ENCODE measurements at regions not wholly inside any gene's neighbourhood (a gene's known extent, or its start where the extent isn't known, plus 50 kb on each side); places are given as distances from the start of the nearest gene placed in this dataset.

DNA sequence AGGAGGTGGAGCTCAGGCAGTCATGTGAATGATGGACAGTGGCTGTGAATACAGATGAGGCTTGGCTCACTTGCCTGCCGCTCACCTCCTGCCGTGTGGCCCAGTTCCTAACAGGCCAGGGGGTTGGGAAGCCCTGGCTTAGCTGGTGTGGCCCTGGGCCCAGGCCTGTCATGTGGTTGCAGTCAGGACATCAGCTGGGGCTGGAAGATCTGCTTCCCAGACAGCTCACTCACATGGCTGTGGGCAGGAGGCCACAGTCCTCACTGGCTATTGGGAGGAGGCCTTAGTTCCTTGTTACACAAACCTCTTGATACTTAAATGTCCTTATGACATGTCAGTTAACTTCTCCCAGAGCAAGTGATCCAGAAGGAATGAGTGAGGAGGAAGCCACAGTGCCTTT is 138.8 kb upstream of the CSF3R start:
- DNase-seq (ENCODE audit: low read depth in 4 of 6, low spot score in 6 of 6): no peak
- WGBS (ENCODE audit: insufficient coverage): 78% methylated on average over 2 of the region's 2 CpGs

DNA sequence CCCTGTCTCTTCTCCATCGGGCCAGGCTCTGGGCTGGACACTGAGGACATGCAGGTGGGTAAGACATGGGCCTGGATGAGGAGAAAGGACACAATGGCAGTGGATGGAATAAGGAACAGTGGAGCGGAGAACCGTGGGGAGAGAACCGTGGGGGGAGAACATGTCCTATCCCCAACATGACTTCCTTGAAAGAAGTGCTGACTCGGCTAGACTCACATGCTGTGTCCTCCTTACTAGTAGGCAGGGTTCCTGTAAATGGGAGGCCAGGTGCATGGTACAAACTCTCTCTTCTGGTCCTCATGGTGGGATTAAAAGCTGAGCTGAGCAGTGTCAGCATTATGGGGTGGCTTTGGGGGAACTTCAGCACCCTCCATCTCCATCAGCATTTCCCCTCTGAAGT is 137.4 kb upstream of the CSF3R start:
- H3K27me3 ChIP-seq (ENCODE audit: control insufficient read depth, insufficient read depth, low read length): no peaks in the 10 kb centered on the region
- H3K36me3 ChIP-seq (ENCODE audit: control insufficient read depth, insufficient read depth, low read length): no peaks in the 10 kb centered on the region
- H3K9me3 ChIP-seq (ENCODE audit: control insufficient read depth, insufficient read depth, low read length): no peaks in the 10 kb centered on the region
- 77% methylated on average over 3 of the region's 5 CpGs for WGBS (ENCODE audit: insufficient coverage)
- no peak overlapping the region for H3K27ac ChIP-seq (ENCODE audit: low read depth, low read length)
- H3K4me3 ChIP-seq (ENCODE audit: low read depth, low read length): no peak overlapping the region
- peaks cover 2% of the 10 kb centered on the region for H3K4me1 ChIP-seq (ENCODE audit: control insufficient read depth, insufficient read depth, low read length)
- DNase-seq (ENCODE audit: low read depth in 4 of 6, low spot score in 6 of 6): no peak

More for the DNA sequence above, 138.8 kb upstream of the CSF3R start:
- H3K36me3 ChIP-seq (ENCODE audit: control insufficient read depth, insufficient read depth, low read length): no peaks in the 10 kb centered on the region
- H3K9me3 ChIP-seq (ENCODE audit: control insufficient read depth, insufficient read depth, low read length): no peaks in the 10 kb centered on the region
- H3K27ac ChIP-seq (ENCODE audit: low read depth, low read length): no peak overlapping the region
- H3K4me1 ChIP-seq (ENCODE audit: control insufficient read depth, insufficient read depth, low read length): peaks cover 12% of the 10 kb centered on the region
- H3K4me3 ChIP-seq (ENCODE audit: low read depth, low read length): no peak overlapping the region
- no peaks in the 10 kb centered on the region for H3K27me3 ChIP-seq (ENCODE audit: control insufficient read depth, insufficient read depth, low read length)

DNA sequence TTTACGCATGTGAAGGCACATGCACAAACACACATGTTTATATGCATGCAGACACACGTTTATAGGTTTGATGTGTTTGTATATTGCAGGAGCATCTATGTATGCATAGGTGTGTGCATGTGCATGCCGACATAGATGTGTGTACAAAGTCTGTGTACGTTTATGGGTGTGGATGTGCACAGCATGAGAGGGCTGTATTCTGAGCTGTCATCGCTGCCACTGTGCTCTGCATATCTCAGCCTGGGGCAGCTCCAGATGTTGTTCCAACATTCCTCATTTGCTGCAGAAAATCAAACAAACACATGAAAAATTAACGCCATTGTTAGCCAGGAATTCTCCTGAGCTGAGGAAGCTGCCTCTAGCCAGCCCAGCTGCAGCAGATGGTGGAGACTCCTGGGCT is 132.3 kb upstream of the CSF3R start:
- 80% methylated on average over 3 of the region's 6 CpGs for WGBS (ENCODE audit: insufficient coverage)
- H3K4me3 ChIP-seq (ENCODE audit: low read depth, low read length): no peak overlapping the region
- no peaks in the 10 kb centered on the region for H3K9me3 ChIP-seq (ENCODE audit: control insufficient read depth, insufficient read depth, low read length)
- peaks cover 2% of the 10 kb centered on the region for H3K27me3 ChIP-seq (ENCODE audit: control insufficient read depth, insufficient read depth, low read length)
- peak in 1 of 6 donors; percentile 50 for DNase-seq (ENCODE audit: low read depth in 4 of 6, low spot score in 6 of 6)
- no peaks in the 10 kb centered on the region for H3K36me3 ChIP-seq (ENCODE audit: control insufficient read depth, insufficient read depth, low read length)
- no peak overlapping the region for H3K27ac ChIP-seq (ENCODE audit: low read depth, low read length)
- no peaks in the 10 kb centered on the region for H3K4me1 ChIP-seq (ENCODE audit: control insufficient read depth, insufficient read depth, low read length)

DNA sequence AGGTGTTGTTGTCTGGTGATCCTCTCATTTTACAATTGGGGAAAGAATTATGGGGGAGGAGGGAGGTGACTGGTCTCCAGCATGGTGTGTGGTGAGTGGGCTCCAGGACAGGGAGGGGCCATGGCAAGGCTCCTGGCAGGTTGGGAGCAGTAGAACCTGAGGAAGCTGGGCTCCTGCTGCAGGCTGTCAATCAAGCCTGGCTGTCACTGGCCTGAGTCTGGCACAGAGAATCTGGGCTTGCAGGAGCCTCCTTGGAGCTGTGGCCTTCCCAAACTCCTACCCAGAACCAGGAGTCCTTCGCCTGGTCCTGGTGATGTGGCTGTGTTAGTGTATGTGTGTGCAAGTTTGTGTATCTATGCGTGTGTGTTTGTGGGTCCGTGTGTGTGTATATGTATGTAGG is 131.9 kb upstream of the CSF3R start:
- 100% methylated on average over 2 of the region's 3 CpGs for WGBS (ENCODE audit: insufficient coverage)
- no peaks in the 10 kb centered on the region for H3K4me1 ChIP-seq (ENCODE audit: control insufficient read depth, insufficient read depth, low read length)
- no peak overlapping the region for H3K27ac ChIP-seq (ENCODE audit: low read depth, low read length)
- H3K36me3 ChIP-seq (ENCODE audit: control insufficient read depth, insufficient read depth, low read length): no peaks in the 10 kb centered on the region
- peaks cover 2% of the 10 kb centered on the region for H3K27me3 ChIP-seq (ENCODE audit: control insufficient read depth, insufficient read depth, low read length)
- DNase-seq (ENCODE audit: low read depth in 4 of 6, low spot score in 6 of 6): no peak
- H3K9me3 ChIP-seq (ENCODE audit: control insufficient read depth, insufficient read depth, low read length): no peaks in the 10 kb centered on the region
- no peak overlapping the region for H3K4me3 ChIP-seq (ENCODE audit: low read depth, low read length)

DNA sequence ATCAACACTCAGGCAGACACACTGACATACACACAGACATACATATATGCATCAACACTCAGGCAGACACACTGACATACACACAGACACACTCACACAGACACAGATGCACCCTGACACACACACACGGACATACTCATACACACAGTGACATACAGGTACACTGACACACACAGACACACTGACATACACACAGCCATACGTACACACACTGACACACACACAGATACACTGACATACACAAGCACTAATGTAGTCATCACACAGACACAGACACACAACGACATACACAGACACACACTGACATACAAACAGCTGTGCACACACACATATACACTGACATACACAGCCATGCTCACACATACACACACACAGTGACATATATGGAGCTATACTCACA is 131.0 kb upstream of the CSF3R start:
- Histone ChIP-seq H3K4me1 (ENCODE audit: control insufficient read depth, insufficient read depth, low read length) (no peaks in the 10 kb centered on the region), H3K36me3 (ENCODE audit: control insufficient read depth, insufficient read depth, low read length) (no peaks in the 10 kb centered on the region), H3K27me3 (ENCODE audit: control insufficient read depth, insufficient read depth, low read length) (peaks cover 2% of the 10 kb centered on the region), H3K4me3 (ENCODE audit: low read depth, low read length) (no peak overlapping the region), H3K27ac (ENCODE audit: low read depth, low read length) (no peak overlapping the region), H3K9me3 (ENCODE audit: control insufficient read depth, insufficient read depth, low read length) (no peaks in the 10 kb centered on the region)
- 89% methylated on average over 3 of the region's 3 CpGs for WGBS (ENCODE audit: insufficient coverage)
- DNase-seq (ENCODE audit: low read depth in 4 of 6, low spot score in 6 of 6): no peak

DNA sequence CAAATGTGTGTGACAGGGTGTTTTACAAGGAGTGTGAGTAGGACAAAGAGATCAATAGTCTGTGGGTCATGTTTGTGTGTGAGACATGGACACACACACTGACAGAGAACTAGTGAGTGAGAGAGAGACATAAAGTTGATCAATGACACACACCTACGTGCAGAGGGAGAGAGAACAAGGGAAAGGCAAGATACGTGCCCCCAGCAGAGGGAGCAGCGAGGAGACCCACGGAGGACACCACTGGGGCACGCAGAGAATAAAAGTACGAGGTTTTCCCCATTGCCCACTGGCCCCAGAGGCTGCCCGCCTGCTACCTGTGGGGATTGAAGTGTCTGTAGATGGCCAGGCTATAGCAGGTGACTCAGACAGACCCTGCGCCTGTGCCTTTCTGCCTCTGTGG is 130.2 kb upstream of the CSF3R start:
- Histone ChIP-seq H3K4me3 (ENCODE audit: low read depth, low read length) (no peak overlapping the region), H3K9me3 (ENCODE audit: control insufficient read depth, insufficient read depth, low read length) (no peaks in the 10 kb centered on the region), H3K36me3 (ENCODE audit: control insufficient read depth, insufficient read depth, low read length) (no peaks in the 10 kb centered on the region), H3K4me1 (ENCODE audit: control insufficient read depth, insufficient read depth, low read length) (no peaks in the 10 kb centered on the region), H3K27me3 (ENCODE audit: control insufficient read depth, insufficient read depth, low read length) (peaks cover 2% of the 10 kb centered on the region), H3K27ac (ENCODE audit: low read depth, low read length) (no peak overlapping the region)
- WGBS (ENCODE audit: insufficient coverage): 47% methylated on average over 8 of the region's 8 CpGs
- peak in 1 of 6 donors; percentile 54 for DNase-seq (ENCODE audit: low read depth in 4 of 6, low spot score in 6 of 6)

DNA sequence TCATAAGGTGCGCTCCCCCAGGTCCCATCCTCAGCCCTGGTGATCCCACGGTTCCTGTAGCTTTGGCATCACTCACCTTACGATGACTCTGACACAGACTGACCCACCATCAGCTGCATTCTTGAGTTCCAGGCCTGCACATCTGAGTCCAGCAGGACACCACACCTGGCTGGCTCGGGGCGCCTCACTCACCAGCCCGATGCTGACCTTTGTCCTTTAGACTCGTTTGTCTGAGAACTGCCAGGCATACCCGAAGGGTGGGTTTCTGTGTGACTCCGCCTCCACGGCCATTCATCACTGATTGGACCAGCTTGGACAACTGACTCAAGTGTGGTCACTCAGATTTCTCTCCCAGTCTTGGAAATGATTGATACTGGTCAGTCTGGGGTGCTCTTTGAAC is 129.4 kb upstream of the CSF3R start:
- Histone ChIP-seq H3K27me3 (ENCODE audit: control insufficient read depth, insufficient read depth, low read length) (peaks cover 2% of the 10 kb centered on the region), H3K27ac (ENCODE audit: low read depth, low read length) (no peak overlapping the region), H3K4me3 (ENCODE audit: low read depth, low read length) (no peak overlapping the region), H3K36me3 (ENCODE audit: control insufficient read depth, insufficient read depth, low read length) (no peaks in the 10 kb centered on the region), H3K9me3 (ENCODE audit: control insufficient read depth, insufficient read depth, low read length) (no peaks in the 10 kb centered on the region), H3K4me1 (ENCODE audit: control insufficient read depth, insufficient read depth, low read length) (no peaks in the 10 kb centered on the region)
- no peak for DNase-seq (ENCODE audit: low read depth in 4 of 6, low spot score in 6 of 6)
- WGBS (ENCODE audit: insufficient coverage): 85% methylated on average over 9 of the region's 10 CpGs

DNA sequence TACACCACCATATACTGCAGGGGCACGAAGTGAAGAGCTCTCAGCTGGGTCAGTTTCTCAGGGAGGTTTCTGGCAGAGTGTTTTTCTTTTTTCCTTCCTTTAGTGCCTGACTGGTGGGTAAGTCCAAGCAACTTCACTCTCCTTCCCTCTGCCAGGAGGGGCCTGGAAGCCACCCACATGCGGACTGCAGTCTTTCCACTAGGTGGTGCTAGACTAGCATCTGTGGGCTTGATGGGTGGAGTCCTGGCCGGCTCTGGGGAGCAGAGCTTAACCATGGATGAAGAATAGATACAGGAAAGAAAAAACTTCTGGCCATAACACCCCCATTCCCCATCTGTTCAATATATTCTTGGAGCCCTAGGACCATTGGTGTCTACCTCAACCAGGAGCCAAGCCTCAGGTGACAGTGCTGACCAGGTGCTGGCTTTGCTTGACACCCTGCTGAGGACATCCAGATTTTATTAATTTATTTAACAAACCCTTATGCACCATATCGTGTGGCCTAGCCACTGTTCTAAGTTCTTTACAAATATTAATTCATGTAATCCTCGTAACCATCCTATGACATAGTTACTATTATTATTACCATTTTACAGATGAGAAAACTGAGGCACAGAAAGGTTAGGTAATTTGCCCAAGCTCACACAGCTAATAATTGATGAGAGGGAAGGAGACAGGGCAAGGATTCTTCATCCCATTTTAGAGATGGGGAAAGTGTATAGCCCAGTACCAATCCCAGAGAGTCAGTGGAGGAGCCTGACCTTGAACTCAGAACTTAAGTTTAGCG is 126.7 kb upstream of the CSF3R start:
- H3K36me3 ChIP-seq (ENCODE audit: control insufficient read depth, insufficient read depth, low read length): no peaks in the 10 kb centered on the region
- WGBS (ENCODE audit: insufficient coverage): 36% methylated on average over 1 of the region's 6 CpGs
- peaks cover 15% of the 10 kb centered on the region for H3K4me1 ChIP-seq (ENCODE audit: control insufficient read depth, insufficient read depth, low read length)
- H3K4me3 ChIP-seq (ENCODE audit: low read depth, low read length): no peak overlapping the region
- peaks cover 2% of the 10 kb centered on the region for H3K27me3 ChIP-seq (ENCODE audit: control insufficient read depth, insufficient read depth, low read length)
- H3K9me3 ChIP-seq (ENCODE audit: control insufficient read depth, insufficient read depth, low read length): no peaks in the 10 kb centered on the region
- no peak overlapping the region for H3K27ac ChIP-seq (ENCODE audit: low read depth, low read length)
- peak in 3 of 6 donors; percentile 42 to 84 (median 83) for DNase-seq (ENCODE audit: low read depth in 4 of 6, low spot score in 6 of 6)

DNA sequence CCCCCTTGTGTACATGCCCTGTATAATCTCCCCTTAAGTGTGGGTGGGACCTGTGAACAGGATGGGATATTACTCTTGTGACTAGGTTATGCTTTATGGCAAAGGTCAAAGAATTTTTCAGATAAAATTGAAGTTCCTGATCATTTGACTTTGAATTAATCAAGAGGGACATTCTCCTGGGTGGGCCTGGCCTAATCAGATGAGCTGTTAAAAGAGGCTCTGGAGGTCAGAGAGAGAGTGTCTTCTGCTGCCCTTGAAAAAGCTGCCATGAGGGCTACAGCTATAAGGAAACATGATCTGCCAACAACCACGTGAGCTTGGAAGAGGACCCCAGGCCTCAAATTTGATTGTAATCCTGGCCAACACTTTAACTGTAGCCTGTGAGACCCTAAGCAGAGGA is 125.6 kb upstream of the CSF3R start:
- WGBS (ENCODE audit: insufficient coverage): 43% methylated on average over 1 of the region's 1 CpG
- no peaks in the 10 kb centered on the region for H3K9me3 ChIP-seq (ENCODE audit: control insufficient read depth, insufficient read depth, low read length)
- peaks cover 2% of the 10 kb centered on the region for H3K27me3 ChIP-seq (ENCODE audit: control insufficient read depth, insufficient read depth, low read length)
- no peak overlapping the region for H3K27ac ChIP-seq (ENCODE audit: low read depth, low read length)
- H3K4me1 ChIP-seq (ENCODE audit: control insufficient read depth, insufficient read depth, low read length): peaks cover 15% of the 10 kb centered on the region
- no peak overlapping the region for H3K4me3 ChIP-seq (ENCODE audit: low read depth, low read length)
- no peaks in the 10 kb centered on the region for H3K36me3 ChIP-seq (ENCODE audit: control insufficient read depth, insufficient read depth, low read length)
- DNase-seq (ENCODE audit: low read depth in 4 of 6, low spot score in 6 of 6): no peak

DNA sequence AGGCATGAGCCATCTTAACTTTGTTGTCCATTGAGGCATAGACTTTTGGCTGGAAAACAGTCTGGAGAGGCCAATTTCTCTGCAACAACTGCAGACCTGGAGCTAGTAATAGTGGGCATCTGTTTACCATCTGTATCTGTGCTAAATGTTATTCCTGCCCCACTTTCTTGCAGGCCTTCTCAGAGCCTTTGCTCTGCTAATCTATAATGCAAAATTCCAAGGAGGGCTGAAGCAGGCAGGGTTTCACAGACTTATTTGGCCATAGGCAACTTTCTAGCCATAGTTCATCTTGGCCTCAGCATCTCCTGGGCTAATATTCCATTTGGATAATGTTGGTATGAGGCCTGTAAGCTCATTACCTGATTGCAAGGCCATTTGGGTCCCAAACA is 124.5 kb upstream of the CSF3R start:
- H3K27ac ChIP-seq (ENCODE audit: low read depth, low read length): no peak overlapping the region
- H3K4me1 ChIP-seq (ENCODE audit: control insufficient read depth, insufficient read depth, low read length): peaks cover 16% of the 10 kb centered on the region
- no peak overlapping the region for H3K4me3 ChIP-seq (ENCODE audit: low read depth, low read length)
- peaks cover 2% of the 10 kb centered on the region for H3K27me3 ChIP-seq (ENCODE audit: control insufficient read depth, insufficient read depth, low read length)
- no peak for DNase-seq (ENCODE audit: low read depth in 4 of 6, low spot score in 6 of 6)
- no peaks in the 10 kb centered on the region for H3K9me3 ChIP-seq (ENCODE audit: control insufficient read depth, insufficient read depth, low read length)
- no peaks in the 10 kb centered on the region for H3K36me3 ChIP-seq (ENCODE audit: control insufficient read depth, insufficient read depth, low read length)
